Osteoblast (primary cell): ENCODE measurements at regions not wholly inside any gene's neighbourhood (a gene's known extent, or its start where the extent isn't known, plus 50 kb on each side); places are given as distances from the start of the nearest gene placed in this dataset.

Experiments
- DNase-seq: peaks from one replicate; pipeline ENCODE4 v3.0.0; 2011; ENCODE audit warnings: low spot score, mixed read lengths; ENCODE audit not compliant: insufficient read length; ENCODE audit errors: missing footprints
- H2AFZ ChIP-seq: 2 replicates; pipeline ENCODE4 v1.6.0; 2011; ENCODE audit warnings: mild to moderate bottlenecking, low read length
- H3K27ac ChIP-seq: 2 replicates; pipeline ENCODE4 v1.5.1; 2011; ENCODE audit warnings: mild to moderate bottlenecking, low read depth, low read length, moderate library complexity
- H3K27me3 ChIP-seq: 2 replicates; pipeline ENCODE4 v1.6.0; 2012; ENCODE audit warnings: mild to moderate bottlenecking, control low read depth, inconsistent platforms, low read length, moderate library complexity; ENCODE audit not compliant: insufficient read depth
- H3K36me3 ChIP-seq: 2 replicates; pipeline ENCODE4 v1.5.1; 2011; ENCODE audit warnings: mild to moderate bottlenecking, low read length, control low read depth, moderate library complexity; ENCODE audit not compliant: insufficient read depth
- H3K4me1 ChIP-seq: 2 replicates; pipeline ENCODE4 v1.5.1; 2011; ENCODE audit warnings: mild to moderate bottlenecking, low read length, control low read depth, moderate library complexity; ENCODE audit not compliant: insufficient read depth
- H3K4me2 ChIP-seq: 2 replicates; pipeline ENCODE4 v1.6.0; 2011; ENCODE audit warnings: mild to moderate bottlenecking, low read length; ENCODE audit not compliant: insufficient read depth
- H3K4me3 ChIP-seq: fragments of 200-600 bp; sonication (generic); 3 replicates; pipeline ENCODE4 v1.5.1; 2012; ENCODE audit warnings: mild to moderate bottlenecking, low read length, inconsistent platforms; ENCODE audit not compliant: insufficient read depth
- H3K79me2 ChIP-seq: 2 replicates; pipeline ENCODE4 v1.6.0; 2012; ENCODE audit warnings: mild to moderate bottlenecking, low read length, control low read depth, inconsistent platforms; ENCODE audit not compliant: insufficient read depth
- H3K9me3 ChIP-seq: 2 replicates; pipeline ENCODE4 v1.5.1; 2011; ENCODE audit warnings: low read depth, low read length, control low read depth
- H4K20me1 ChIP-seq: 2 replicates; pipeline ENCODE4 v1.6.0; 2012; ENCODE audit warnings: mild to moderate bottlenecking, low read length, control low read depth; ENCODE audit not compliant: insufficient read depth
- CTCF ChIP-seq: IDR thresholded peaks from 2 replicates; pipeline ENCODE4 v1.5.1; 2011; ENCODE audit warnings: mild to moderate bottlenecking, low read depth, low read length, moderate library complexity; ENCODE audit errors: extremely low read depth

DNA sequence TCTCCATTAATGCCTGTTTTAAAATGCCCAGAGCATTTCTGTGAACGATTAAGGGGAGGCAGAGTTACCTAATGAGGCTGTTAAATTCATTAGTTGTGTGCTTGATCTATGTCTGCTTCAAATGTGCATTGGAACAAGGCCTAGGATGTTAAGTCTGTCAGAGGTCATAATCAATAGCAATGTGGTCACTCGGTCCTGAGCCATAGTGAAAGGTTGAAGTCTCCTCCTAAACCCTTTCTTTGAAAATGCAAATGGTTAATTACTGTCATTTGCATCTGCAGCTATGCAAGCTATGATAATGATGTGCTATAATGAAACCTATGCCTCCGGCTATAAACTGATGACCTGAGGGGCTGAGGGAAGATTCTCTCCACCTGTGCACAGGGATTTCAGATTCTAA, 114.2 kb upstream of the NR5A2 start:
- no peak for TF ChIP-seq CTCF
- no peak overlapping the region for H3K4me3 ChIP-seq
- H3K36me3 ChIP-seq = no peaks in the 10 kb centered on the region
- H4K20me1 ChIP-seq = no peaks in the 10 kb centered on the region
- no peak overlapping the region for H2AFZ ChIP-seq
- H3K9me3 ChIP-seq = no peaks in the 10 kb centered on the region
- H3K27me3 ChIP-seq = no peaks in the 10 kb centered on the region
- peak; percentile 59 for DNase-seq
- no peak overlapping the region for H3K4me2 ChIP-seq
- H3K79me2 ChIP-seq = no peaks in the 10 kb centered on the region
- H3K4me1 ChIP-seq = no peaks in the 10 kb centered on the region
- H3K27ac ChIP-seq = no peak overlapping the region

DNA sequence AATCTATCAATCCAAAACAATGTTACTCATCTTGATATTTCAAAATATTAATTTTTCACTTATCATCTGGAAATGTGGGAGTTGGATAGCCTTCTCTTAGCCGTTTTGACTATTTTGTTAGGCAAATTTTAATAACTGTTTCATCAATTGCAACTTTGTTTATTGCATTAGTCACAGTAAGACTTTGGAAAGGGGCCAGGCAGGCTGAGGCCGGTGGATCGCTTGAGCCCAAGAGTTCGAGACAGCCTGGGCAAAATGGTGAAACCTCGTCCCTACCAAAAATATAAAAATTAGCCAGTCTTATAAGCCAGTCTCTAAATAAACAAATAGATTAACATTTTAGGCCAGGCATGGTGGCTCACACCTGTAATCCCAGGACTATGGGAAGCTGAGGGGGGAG, 113.0 kb upstream of the NR5A2 start:
- Histone ChIP-seq H3K4me1 (no peaks in the 10 kb centered on the region), H3K9me3 (no peaks in the 10 kb centered on the region), H2AFZ (no peak overlapping the region), H3K27me3 (no peaks in the 10 kb centered on the region), H3K4me3 (no peak overlapping the region), H3K79me2 (no peaks in the 10 kb centered on the region), H4K20me1 (no peaks in the 10 kb centered on the region), H3K36me3 (no peaks in the 10 kb centered on the region), H3K27ac (no peak overlapping the region), H3K4me2 (no peak overlapping the region)
- no peak for TF ChIP-seq CTCF
- DNase-seq = no peak

- H3K4me2 ChIP-seq = no peak overlapping the region
- TF ChIP-seq CTCF = no peak
- no peak overlapping the region for H3K27ac ChIP-seq
- no peak for DNase-seq
- H4K20me1 ChIP-seq = no peaks in the 10 kb centered on the region
- H3K36me3 ChIP-seq = no peaks in the 10 kb centered on the region
- H3K79me2 ChIP-seq = no peaks in the 10 kb centered on the region
- H2AFZ ChIP-seq = no peak overlapping the region
- no peaks in the 10 kb centered on the region for H3K27me3 ChIP-seq
- no peaks in the 10 kb centered on the region for H3K4me1 ChIP-seq
- H3K4me3 ChIP-seq = no peak overlapping the region
- no peaks in the 10 kb centered on the region for H3K9me3 ChIP-seq
Observed at GRCh38 chr1:199918196-199918769, 109.2 kb upstream of the NR5A2 start.

GRCh38 chr1:199920635-199921034, 106.9 kb upstream of the NR5A2 start:
- H3K79me2 ChIP-seq = no peaks in the 10 kb centered on the region
- no peak for TF ChIP-seq CTCF
- H3K27me3 ChIP-seq = no peaks in the 10 kb centered on the region
- H3K36me3 ChIP-seq = no peaks in the 10 kb centered on the region
- H3K9me3 ChIP-seq = no peaks in the 10 kb centered on the region
- DNase-seq = no peak
- no peaks in the 10 kb centered on the region for H3K4me1 ChIP-seq
- H2AFZ ChIP-seq = no peak overlapping the region
- H3K27ac ChIP-seq = no peak overlapping the region
- no peaks in the 10 kb centered on the region for H4K20me1 ChIP-seq
- no peak overlapping the region for H3K4me3 ChIP-seq
- H3K4me2 ChIP-seq = no peak overlapping the region
